CD4-positive, alpha-beta T cell treated with Interleukin-21 for 1 hour (primary cell): ENCODE measurements at regions not wholly inside any gene's neighbourhood (a gene's known extent, or its start where the extent isn't known, plus 50 kb on each side); places are given as distances from the start of the nearest gene placed in this dataset.

Experiments
- DNase-seq: peaks from one replicate; pipeline ENCODE4 v3.0.0-alpha.2; 2020

DNA sequence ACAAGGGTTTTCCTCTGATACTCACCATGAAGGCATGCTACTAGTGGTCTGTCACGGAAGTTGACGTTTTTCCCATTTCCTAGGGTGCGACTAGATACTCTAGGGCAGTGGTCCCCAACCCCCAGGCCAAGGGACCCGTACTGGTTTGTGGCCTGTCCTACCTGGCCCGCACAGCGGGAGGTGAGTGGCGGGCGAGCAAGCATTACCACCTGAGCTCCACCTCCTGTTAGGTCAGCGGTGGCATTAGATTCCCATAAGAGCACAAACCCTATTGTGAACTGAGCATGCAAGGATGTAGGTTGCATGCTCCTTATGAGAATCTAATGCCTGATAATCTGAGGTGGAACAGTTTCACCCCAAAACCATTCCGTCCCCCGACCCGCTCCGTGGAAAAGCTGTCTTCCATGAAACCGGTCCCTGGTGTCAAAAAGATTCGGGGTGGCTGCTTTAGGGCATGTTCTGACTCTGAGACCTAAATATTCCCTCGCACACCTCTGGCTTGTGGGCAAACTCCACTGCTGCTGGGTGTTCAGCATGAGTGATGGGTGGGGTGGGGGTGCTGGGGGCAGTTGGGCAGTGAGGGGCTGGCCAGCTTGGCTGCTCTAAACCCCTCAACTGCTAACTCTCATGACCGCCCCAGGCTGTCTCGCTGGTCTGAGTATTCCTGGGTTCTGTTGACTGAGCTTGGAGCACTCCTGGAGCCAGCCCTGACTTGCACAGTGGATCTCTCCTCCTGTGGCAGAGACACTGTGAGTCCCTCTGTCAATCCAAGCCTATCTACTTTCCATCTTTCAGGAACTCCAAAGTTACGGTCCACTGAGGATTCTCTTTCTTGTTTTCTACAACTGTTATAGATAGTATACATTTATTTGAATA, 78.3 kb upstream of the NEK6 start:
- no peak for DNase-seq

- no peak for DNase-seq
These were observed 77.2 kb upstream of the NEK6 start for GRCh38 chr9:124180557-124180956.

DNA sequence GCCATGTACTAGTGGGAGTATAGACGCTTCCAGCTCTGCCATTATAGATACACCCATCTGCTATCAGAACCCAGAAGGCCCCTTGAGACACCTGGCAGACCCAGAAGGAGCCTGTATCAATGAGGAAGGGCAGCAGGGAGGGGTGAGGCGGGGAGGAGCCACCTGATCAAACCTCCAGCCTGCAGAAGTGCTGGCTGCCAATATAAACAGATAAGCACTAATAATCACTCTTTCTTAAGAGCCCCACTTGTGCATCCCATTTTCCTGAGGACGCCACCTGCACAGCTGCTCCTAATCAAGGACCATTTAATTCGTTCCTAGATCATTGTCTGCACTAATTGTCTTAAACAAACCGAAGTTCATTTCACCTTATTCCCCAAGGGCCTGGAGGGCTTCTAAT, 75.0 kb upstream of the NEK6 start:
- no peak for DNase-seq

DNA sequence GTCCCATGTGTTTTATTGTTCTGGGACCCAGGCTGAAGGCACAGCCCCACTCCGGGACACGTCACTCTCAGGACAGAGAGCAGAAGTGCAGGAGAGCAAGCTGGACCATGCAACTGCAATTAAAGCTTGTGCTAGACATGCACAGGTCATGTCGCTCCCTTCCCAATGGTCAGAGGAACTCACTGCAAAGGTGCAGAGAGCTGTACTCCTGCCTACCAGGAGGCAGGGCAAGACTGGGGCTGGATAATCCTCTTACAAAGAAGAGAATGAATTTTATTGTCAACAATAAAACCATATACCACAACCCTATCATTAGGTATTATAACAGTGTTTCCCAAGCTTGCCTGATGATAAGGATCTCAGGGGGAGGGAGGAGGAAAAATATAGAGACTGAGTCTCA, 74.0 kb upstream of the NEK6 start:
- no peak for DNase-seq

DNA sequence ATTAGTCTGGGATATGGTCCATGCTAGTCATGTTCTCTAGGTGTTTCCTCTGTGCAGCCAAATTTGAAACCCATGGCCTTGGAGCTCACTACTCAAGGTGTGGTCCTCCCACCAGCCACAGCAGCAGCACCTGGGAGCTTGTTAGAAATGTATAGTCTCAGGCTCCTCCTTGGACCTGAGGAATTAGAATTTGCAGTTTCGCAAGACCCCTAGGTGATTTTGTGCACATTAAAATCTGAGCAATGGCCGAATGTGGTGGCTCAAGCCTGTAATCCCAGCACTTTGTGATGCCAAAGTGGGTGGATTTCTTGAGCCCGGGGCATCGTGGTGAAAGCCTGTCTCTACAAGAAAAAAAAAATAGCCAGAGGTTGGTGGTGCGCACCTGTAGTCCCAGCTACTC, 72.3 kb upstream of the NEK6 start:
- no peak for DNase-seq

DNA sequence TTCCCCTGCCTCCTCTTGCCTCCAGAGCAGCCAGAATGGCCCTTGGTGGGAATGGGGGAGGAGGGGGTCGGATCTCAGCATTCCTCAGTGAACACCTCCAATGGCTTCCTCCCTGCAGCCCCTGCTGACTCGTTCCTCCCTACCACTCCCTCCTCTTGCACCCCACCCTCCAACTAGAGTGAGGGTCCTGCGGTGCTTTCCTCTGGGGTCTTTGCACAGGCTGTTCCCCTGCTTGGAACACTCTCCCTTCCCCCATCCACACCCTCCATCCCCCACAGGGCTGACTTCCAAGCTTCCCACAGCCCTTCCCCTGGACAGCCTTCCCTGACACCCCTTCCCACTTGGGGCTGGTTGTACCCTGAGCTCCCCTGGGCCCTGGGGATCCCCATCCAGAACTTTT, 70.4 kb upstream of the NEK6 start:
- DNase-seq, result no peak

DNA sequence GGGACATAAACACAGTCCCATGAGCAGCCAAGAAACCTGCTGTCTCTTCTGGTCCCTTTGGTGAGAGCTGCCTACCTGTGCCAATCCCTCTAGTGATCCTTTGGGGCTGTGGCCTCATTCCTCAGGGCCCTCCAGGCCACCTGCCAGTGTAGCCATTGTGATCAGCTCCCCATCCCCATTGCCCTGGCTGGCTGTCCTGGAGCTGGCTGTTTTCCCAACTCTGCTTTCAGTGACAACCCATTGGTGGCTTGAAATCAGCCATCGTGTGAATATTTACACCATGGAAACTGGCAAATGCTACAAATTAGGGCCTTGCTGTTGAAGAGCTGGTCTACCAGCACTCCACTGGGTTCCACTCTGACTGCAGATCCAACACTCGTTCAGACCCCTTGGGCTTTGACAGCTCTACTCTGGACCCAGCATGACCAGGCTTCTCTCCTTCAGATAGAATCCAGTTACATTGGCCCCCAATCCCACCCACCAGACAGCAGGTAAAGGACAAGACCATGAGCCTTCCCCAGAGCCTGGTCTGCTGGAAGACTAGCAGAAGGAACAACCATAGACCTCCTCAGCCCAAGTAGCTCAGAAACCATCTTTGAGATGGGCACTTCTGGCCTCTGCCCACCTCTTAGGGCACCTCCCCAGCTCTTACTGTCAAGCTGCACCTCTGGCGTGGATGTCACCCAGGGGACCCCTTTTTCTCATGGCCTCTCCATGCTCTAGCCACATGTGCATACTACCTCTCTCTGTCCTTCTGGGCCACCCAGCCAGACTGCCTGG, 69.2 kb upstream of the NEK6 start:
- no peak for DNase-seq

- DNase-seq, result no peak
These were observed 67.0 kb upstream of the NEK6 start for GRCh38 chr9:124190761-124191160.

GRCh38 chr9:124191691-124192395, 65.9 kb upstream of the NEK6 start:
- no peak for DNase-seq

DNA sequence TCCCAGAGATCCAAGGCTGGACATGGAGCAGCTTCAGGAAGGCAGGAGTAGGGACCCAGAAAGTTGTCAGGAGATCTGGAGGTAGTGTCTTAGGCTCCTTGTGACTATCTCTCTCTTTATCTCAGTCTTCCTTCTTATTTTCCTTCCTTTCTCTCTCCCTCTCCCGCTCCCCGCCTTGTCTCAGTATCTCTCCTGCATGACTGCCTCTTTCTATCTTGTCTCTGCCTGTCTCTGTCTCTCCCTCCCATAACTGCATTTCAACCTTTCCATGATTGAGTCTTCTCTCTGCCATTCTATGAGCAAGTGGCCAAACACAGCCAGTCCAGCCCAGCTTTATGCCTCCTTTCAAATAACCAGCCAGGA, 61.0 kb upstream of the NEK6 start:
- DNase-seq, result no peak

GRCh38 chr9:124197177-124198095, 60.3 kb upstream of the NEK6 start:
- DNase-seq, result peak; percentile 32

DNA sequence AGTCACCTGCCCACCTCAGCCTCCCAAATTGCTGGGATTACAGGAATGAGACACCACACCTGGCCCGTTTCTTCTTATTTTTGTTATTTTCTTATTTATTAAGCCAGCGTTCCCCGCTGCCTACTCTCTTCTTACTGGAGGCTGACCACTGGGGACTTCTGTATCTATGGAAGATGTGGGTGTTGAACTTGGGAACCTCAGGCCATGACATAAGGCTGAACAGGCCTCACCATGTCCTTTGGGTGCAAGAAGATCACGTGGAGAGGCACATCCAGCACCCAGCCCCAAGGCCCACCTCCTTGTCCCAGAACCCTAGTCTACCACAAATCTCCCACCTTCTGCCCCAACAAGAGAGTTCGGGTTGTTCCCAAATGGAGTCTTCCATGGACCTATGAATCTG, 59.4 kb upstream of the NEK6 start:
- no peak for DNase-seq

DNA sequence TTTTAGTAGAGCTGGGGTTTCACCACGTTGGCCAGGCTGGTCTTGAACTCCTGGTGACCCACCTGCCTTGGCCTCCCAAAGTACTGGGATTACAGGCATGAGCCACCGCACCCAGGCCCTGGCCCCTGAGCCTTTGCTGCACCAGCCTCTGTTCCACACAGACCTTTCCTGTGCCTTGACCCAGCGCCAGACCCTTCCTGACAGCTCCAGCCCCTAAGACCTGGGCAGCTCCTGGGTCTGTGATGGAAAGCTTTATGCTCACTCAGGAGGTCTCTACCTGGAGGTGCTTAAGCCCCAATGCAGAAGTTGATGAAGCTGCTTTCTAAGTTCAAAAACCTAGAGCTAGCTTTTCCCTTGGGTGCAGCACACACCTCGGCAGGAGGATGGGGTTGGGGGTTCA, 58.8 kb upstream of the NEK6 start:
- no peak for DNase-seq

DNA sequence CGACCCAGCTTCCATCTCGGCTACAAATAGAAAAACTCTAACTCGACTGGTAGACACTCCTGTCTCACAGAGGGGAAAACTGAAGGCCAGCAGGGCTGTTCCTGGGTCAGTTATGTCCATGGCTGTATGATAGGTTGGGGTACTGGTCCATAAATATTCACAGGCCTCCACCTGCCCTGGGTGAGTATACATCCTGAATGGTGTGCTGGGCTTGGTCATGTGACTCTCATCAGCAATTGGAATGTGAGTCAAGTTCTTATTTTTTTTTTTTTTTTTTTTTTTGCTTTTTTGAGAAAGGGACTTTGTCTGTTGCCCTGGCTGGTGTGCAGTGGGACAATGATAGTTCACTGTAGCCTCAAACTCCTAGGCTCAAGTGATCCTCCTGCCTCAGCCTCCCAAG, 58.3 kb upstream of the NEK6 start:
- DNase-seq, result no peak

- DNase-seq, result peak; percentile 67
These were observed 55.2 kb upstream of the NEK6 start for GRCh38 chr9:124202447-124202971.

GRCh38 chr9:124205686-124206352, 51.9 kb upstream of the NEK6 start:
- DNase-seq, result no peak

DNA sequence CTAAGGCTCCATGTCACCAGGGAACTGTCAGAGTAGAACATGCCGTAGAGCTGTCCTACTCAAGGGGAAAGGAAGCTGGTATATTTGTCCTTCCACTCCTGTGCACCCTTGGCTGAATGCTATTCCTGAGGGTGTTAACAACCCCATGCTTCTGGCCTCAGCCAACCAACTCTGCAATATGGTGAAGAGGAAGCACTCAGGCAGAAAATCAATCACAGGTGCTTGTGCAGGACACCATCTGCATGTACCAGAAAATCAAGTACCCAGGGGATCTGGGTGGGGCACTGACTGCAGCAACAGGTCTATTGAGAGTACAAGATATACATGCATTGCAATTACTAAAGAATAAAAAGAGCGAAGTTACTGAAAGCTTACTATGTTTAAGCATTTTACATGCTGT, 51.4 kb upstream of the NEK6 start:
- DNase-seq, result no peak
